AG04449 (cell line): ENCODE measurements at regions not wholly inside any gene's neighbourhood (a gene's known extent, or its start where the extent isn't known, plus 50 kb on each side); places are given as distances from the start of the nearest gene placed in this dataset.

Source experiments
- CTCF ChIA-PET: fragments of 350-600 bp; formaldehyde crosslinking; extraction: SDS; loops from one replicate; lab custom pipeline; 2021; ENCODE audit warnings: antibody characterized with exemption; lab: Yijun Ruan, JAX
- POLR2A ChIA-PET: fragments of 400-600, 350-600 bp; formaldehyde crosslinking; extraction: SDS; loops from one replicate; lab custom pipeline; 2020; ENCODE audit warnings: antibody characterized with exemption, inconsistent platforms; lab: Yijun Ruan, JAX
- DNase-seq: peaks from one replicate; pipeline ENCODE4 v3.0.0-alpha.2; 2010; ENCODE audit warnings: low read depth, low spot score
- H3K4me3 ChIP-seq: 2 replicates; pipeline ENCODE4 v1.5.1; 2011; ENCODE audit warnings: low read depth, mild to moderate bottlenecking, control low read depth, low read length
- TF ChIP-seq, protein P1 (sequence below): IDR thresholded peaks from one replicate; pipeline ENCODE4 v1.5.1; 2011; ENCODE audit warnings: mild to moderate bottlenecking, moderate library complexity, low read length, control low read depth, inconsistent platforms; ENCODE audit not compliant: insufficient read depth; ENCODE audit errors: missing control alignments

GRCh38 chr7:35521941-35522340 lies 173.0 kb downstream of the HERPUD2 start:
- H3K4me3 ChIP-seq, result no peak overlapping the region
- ChIA-PET POLR2A (no interaction called here), CTCF (interaction anchor here (3.3 kb wide), 1 partner anchor 97 kb away, joined by 10 read pairs; no protein-coding TSS in a partner anchor)
- DNase-seq, result no peak
- TF ChIP-seq, protein P1, sequence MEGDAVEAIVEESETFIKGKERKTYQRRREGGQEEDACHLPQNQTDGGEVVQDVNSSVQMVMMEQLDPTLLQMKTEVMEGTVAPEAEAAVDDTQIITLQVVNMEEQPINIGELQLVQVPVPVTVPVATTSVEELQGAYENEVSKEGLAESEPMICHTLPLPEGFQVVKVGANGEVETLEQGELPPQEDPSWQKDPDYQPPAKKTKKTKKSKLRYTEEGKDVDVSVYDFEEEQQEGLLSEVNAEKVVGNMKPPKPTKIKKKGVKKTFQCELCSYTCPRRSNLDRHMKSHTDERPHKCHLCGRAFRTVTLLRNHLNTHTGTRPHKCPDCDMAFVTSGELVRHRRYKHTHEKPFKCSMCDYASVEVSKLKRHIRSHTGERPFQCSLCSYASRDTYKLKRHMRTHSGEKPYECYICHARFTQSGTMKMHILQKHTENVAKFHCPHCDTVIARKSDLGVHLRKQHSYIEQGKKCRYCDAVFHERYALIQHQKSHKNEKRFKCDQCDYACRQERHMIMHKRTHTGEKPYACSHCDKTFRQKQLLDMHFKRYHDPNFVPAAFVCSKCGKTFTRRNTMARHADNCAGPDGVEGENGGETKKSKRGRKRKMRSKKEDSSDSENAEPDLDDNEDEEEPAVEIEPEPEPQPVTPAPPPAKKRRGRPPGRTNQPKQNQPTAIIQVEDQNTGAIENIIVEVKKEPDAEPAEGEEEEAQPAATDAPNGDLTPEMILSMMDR, result no peak

- ChIA-PET POLR2A (no interaction called here), CTCF (interaction anchor here (0.6 to 3.3 kb wide), 23 partner anchors 8 to 760 kb away, joined by 3 to 14 read pairs (median 4); no protein-coding TSS in a partner anchor)
- no peak overlapping the region for H3K4me3 ChIP-seq
- TF ChIP-seq, protein P1, result no peak
- DNase-seq, result no peak
Measured at GRCh38 chr7:35520810-35521625, 173.9 kb downstream of the HERPUD2 start.

- DNase-seq, result no peak
- TF ChIP-seq, protein P1, result peak; percentile 72
- ChIA-PET POLR2A (no interaction called here), CTCF (interaction anchor here (0.6 to 3.3 kb wide), 25 partner anchors 8 to 759 kb away, joined by 3 to 14 read pairs (median 4); no protein-coding TSS in a partner anchor)
- H3K4me3 ChIP-seq, result no peak overlapping the region
Measured at GRCh38 chr7:35519971-35520809, 174.7 kb downstream of the HERPUD2 start.

DNA sequence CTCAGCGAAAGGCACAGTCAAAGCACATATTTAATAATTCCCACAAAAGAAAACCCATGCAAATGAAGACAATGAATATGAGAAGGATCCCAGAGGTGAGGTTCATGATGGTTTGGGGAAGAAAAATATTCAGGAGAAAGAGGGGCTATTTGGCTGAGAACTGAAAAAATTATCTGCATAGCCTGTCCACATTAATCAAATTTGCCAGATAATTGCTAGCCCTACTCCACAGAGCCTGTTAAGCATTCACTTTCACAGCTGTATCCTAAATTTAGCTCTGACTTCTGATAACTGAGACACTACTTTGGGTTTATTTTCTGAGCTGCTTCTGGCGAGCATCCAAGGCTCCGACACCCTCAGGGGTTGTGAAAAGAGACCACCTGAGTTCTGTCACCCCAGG lies 176.2 kb downstream of the HERPUD2 start:
- ChIA-PET CTCF (interaction anchor here (1.4 to 2.1 kb wide), 2 partner anchors 14 to 98 kb away, joined by 3 to 8 read pairs; no protein-coding TSS in a partner anchor), POLR2A (no interaction called here)
- no peak overlapping the region for H3K4me3 ChIP-seq
- TF ChIP-seq, protein P1, result no peak
- DNase-seq, result no peak

DNA sequence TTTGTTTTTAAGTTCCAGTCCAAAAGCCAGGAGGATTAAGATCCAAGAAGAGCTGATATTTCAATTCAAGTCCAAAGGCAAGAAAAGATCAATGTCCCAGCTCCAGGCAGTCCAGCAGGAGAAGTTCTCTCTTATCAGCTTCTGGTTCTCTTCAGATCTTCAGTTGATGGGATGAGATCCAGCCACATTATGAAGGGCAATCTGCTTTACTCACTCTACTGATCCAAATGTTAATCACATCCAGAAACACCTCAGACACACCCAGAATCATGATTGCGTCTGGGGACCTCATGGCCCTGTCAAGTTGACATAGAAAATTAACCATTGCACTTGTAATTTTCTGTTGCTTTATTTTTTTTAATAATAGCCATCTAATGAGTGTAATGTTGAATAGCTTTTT lies 178.4 kb downstream of the HERPUD2 start:
- TF ChIP-seq, protein P1, result no peak
- no peak for DNase-seq
- CTCF ChIA-PET, result no interaction called here
- POLR2A ChIA-PET, result no interaction called here
- H3K4me3 ChIP-seq, result no peak overlapping the region
